ENCODE measurements at regions not wholly inside any gene's neighbourhood (a gene's known extent, or its start where the extent isn't known, plus 50 kb on each side); places are given as distances from the start of the nearest gene placed in this dataset.
"Not testable (repeated sequence)": the region's sequence is repeated elsewhere in the genome, so short reads cannot be mapped to it uniquely, and the experiment has no call there.

DNA sequence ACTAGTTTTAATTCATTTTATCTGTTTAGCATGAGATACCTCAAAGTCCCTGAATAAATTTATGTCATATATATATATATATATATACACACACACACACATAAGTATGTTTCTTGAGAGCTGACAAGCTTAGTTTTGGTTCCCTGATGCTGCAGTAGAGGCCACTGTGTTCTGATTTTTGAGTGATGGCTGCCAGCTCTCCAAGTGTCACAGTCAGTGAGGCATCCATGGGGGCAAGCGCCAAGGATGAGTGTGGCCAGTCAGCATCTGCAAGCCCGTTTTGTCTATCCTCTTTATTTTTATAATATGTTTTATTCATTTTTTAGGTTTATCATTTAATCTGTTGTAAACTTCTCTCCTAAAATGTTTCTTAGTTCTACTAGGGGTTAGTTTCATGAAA, 797.5 kb downstream of the FOXD4L6 start:
- TF ChIP-seq, protein P1, sequence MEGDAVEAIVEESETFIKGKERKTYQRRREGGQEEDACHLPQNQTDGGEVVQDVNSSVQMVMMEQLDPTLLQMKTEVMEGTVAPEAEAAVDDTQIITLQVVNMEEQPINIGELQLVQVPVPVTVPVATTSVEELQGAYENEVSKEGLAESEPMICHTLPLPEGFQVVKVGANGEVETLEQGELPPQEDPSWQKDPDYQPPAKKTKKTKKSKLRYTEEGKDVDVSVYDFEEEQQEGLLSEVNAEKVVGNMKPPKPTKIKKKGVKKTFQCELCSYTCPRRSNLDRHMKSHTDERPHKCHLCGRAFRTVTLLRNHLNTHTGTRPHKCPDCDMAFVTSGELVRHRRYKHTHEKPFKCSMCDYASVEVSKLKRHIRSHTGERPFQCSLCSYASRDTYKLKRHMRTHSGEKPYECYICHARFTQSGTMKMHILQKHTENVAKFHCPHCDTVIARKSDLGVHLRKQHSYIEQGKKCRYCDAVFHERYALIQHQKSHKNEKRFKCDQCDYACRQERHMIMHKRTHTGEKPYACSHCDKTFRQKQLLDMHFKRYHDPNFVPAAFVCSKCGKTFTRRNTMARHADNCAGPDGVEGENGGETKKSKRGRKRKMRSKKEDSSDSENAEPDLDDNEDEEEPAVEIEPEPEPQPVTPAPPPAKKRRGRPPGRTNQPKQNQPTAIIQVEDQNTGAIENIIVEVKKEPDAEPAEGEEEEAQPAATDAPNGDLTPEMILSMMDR (IDR thresholded peaks at IDR 0.05) = not testable (repeated sequence)
- not testable (repeated sequence) for TF ChIP-seq POLR2A (IDR thresholded peaks at IDR 0.05)
